Astrocyte (in vitro differentiated cells and primary cell): ENCODE measurements at regions not wholly inside any gene's neighbourhood (a gene's known extent, or its start where the extent isn't known, plus 50 kb on each side); places are given as distances from the start of the nearest gene placed in this dataset.

ENCODE experiments used
- EZH2 ChIP-seq: IDR thresholded peaks from 2 replicates; pipeline ENCODE4 v1.6.1; 2012; ENCODE audit warnings: mild to moderate bottlenecking, low read length, inconsistent platforms; ENCODE audit not compliant: insufficient read depth
- TF ChIP-seq, protein P1 (sequence below): IDR thresholded peaks from 2 replicates; pipeline ENCODE4 v1.5.1; 2011; ENCODE audit warnings: low read depth, mild to moderate bottlenecking, inconsistent platforms, low read length, moderate library complexity; ENCODE audit not compliant: insufficient read depth

DNA sequence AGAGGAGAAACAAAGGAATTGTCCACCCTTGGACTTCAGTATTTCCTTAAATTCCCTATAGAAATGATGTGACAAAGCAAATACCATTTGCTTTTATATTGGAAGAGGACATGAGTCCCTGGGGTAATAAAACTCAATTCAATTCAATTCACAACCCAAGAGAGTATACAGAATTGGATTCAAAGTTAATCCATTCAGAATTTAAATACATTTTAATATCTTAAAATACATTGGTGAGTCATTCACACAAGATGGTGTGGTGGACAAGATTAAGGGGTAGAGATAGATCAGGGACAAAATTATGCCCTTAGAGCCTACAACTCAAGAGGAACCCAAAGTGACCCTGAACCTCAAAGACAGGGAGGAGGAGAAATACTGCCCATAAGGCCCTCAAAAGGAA is 495.0 kb upstream of the TMPO start:
- TF ChIP-seq, protein P1, sequence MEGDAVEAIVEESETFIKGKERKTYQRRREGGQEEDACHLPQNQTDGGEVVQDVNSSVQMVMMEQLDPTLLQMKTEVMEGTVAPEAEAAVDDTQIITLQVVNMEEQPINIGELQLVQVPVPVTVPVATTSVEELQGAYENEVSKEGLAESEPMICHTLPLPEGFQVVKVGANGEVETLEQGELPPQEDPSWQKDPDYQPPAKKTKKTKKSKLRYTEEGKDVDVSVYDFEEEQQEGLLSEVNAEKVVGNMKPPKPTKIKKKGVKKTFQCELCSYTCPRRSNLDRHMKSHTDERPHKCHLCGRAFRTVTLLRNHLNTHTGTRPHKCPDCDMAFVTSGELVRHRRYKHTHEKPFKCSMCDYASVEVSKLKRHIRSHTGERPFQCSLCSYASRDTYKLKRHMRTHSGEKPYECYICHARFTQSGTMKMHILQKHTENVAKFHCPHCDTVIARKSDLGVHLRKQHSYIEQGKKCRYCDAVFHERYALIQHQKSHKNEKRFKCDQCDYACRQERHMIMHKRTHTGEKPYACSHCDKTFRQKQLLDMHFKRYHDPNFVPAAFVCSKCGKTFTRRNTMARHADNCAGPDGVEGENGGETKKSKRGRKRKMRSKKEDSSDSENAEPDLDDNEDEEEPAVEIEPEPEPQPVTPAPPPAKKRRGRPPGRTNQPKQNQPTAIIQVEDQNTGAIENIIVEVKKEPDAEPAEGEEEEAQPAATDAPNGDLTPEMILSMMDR, result no peak
- TF ChIP-seq EZH2, result no peak
